Activated CD8-positive, alpha-beta memory T cell treated with anti-CD3 and anti-CD28 coated beads for 1 hour (primary cell): ENCODE measurements at regions not wholly inside any gene's neighbourhood (a gene's known extent, or its start where the extent isn't known, plus 50 kb on each side); places are given as distances from the start of the nearest gene placed in this dataset.

Experiments used
- DNase-seq, 2 donors: peaks; one replicate each; pipeline ENCODE4 v3.0.0-alpha.2; 2020; ENCODE audit warnings: low read depth in 1 of 2; ENCODE audit errors: extremely low read depth in 1 of 2

DNA sequence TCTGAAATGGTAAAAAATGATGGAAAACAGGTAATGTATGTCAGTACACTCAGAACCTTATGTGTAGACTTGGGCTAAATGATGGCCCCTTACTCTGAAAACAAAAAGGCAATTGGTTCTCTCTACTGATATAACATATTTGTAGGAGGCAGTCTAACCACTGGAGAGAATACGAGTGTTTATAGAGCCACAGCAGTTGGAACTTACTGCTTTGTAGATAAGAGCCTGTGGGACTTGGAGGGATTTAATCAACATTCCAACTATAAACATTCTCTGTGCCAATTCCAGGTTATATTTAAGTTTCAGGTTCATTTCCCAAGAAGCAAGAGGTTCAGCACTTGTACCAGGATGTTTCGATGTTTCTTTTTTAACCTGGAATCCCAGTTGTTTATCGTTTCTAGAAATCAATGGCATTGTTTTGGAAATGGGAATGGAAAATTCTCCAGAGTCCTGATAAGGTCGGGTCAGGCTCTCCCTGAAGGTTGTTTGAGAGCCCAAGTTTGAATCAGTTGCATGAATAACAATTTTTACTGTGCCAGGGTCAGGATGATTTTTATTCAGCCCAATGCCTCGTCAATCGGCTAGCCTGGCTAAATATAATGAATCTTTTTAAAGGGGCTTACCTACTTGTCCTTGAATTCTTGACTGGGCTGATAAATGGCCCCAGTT lies 278.4 kb upstream of the FAM98A start:
- DNase-seq: no peak

DNA sequence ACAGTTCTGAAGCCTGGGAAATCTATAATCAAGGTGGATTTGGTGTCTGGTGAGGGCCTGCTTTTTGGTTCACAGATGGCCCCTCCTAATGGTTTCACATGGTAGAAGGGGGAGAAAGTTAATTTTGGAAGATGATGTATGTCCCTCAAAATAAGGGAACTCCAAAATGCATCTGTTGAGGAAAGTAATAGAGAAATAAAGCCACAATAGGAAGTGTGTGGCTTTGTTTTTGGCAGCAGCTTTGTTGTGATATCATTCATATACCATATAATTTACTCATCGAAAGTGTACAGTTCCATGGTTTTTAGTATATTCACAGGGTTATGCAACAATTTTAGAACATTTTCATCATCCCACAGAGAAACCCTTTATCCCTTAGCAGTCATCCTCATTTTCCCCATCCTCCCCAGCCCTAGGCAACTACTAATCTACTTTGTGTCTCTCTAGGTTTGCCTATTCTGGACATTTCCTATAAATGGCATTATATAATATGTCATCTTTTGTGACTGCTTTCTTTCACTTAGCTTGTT lies 274.0 kb upstream of the FAM98A start:
- DNase-seq: no peak

DNA sequence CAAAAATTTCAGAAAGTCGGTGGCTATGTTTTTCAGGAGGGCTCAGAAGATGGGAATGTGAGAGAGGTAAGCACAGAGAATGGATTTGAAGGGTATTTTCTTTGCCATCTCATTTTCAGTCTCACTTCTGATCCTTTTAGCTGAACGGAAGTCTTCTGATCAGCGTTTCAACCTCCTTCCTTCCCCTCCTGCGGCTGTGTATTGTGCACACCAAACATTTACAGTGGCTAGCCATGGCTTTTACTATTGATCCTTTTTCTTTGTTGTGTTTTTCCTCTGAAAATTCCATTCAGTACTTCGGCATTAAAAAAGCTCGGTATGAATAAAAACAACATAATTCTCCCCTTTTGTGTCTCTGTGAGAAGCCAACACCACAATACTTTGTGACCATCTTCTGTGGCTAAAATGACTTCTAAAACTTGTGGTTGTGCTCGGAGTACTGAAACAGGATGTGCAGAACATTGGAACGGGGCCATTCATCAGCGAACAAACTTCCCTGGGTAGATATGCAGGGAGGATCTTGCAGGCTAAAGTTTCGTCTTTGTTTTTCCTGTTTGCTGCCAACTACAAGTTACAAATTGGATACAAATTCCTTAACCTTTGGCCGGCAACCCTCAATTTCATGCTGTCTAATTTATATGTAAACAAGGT lies 260.8 kb upstream of the FAM98A start:
- no peak for DNase-seq

DNA sequence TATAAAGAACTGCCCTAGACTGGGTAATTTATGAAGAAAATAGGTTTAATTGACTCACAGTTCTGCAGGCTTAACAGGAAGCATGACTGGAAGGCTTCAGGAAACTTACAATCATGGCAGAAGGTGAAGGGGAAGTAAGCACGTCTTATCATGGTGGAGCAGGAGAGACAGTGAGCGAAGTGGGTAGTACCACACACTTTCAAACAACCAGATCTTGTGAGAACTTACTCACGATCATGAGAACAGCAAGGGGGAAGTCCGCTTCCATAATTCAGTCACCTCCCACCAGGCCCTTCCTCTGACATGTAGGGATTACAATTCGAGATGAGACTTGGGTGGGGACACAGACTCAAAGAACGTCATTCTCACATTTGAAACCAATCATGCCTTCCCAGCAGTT lies 260.1 kb upstream of the FAM98A start:
- no peak for DNase-seq

DNA sequence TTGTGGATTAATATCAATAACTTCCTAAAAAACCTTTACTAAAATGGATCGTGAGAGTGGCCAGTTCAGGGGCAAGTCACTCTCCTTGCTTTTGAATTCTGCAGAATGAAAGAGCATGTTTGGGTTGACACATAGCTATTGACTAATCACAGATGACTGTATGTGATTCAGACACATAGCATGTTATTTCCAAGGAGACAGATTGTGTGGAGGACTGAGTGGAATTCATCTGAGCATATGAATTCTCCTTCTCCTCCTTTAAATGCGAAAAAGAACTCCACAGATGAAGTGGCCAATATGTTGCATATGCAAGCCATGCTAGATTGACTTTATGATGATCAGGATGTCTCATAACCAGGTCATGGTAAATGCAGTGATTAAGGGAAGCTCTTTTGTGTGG lies 249.4 kb upstream of the FAM98A start:
- DNase-seq: no peak

DNA sequence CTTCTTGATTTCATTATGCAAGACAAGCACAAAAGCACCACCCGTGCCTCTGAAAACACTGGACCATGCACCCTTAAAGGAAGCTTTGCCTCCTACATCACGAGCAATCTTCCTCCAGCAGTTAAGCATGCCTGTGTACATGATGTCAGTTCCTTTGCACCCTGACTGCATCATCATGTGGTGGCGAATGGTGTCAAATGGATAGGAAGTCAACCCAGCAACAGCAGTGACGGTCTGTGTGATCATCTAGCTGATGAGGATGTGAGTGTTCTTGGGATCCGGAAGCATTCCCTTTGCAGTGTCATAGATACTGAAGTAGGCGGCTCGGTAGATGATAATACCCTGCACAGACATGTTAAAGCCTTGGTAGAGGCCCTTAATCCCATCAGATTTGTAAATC lies 240.7 kb upstream of the FAM98A start:
- no peak for DNase-seq

DNA sequence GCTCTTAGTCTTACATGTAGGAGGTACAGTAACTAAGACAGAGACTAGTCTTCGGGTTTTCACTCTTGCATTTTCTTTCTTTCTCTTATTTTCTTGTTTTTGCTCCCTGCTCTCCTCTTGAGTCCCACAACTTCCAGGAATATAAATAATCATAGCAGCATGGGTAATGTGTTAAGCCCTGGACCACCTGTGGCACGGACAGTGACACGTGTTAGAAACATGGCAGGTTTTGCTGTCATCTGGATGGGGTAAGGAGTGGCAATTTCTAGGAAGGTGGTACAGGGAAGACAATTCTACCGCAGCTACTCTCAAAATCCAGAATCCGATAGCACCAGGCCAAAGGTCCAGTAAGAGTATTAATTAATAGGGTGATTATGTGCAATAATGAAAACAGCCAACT lies 237.5 kb upstream of the FAM98A start:
- no peak for DNase-seq

DNA sequence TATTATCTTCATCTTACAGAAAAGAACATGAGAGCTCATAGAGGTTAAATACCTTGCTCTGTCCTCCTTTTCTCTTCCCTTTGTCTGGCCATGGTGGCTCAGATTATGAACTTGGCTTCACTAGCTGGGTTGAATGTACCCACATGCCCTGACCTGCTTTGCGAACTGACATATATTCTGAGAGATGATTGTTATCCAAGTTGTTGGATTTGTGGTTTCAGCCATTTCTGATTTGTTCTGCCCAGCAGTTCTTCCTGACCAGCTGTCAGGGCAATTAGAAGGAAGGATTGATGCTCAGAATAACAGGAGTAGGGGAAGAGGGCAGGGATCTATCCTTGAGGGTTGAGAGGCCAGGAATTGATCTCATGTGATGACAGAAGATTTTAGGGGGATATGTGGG lies 236.8 kb upstream of the FAM98A start:
- DNase-seq: no peak

DNA sequence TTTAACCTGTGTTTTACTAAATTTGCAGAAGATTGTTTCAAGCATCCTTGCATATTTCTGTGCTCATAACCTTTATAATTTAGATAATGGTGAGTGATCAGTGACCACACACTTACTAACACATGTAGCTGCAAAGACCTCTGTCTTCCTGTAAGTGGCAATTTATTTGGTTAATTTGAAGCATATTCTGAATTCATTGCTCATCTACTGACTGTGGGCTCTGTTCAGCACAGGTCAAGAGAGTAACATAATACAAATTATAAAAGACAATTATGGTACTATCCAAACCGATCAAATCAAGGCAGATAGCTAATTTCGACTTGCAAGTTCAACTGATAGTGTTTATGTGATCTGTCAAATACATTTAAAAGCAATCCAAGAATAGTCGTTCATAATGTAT lies 223.9 kb upstream of the FAM98A start:
- DNase-seq: no peak

DNA sequence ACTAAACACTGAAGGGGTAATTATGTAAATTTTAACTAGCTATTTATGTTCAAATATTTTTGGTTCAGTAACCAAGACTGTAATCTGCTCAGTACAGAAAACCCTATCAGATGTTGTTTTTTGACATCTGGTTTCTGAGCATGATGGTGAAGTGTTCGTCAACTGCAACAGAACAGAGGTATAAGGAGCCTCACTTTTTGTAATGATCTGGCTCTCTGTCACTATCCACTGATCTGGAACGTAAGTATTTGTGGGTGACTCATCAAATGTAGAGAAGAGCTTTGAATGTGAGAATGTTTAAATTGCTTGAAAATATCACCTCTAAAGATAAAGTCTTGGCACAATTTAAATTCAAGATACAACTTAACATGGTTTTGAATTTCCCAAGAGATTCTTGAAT lies 213.6 kb upstream of the FAM98A start:
- no peak for DNase-seq

DNA sequence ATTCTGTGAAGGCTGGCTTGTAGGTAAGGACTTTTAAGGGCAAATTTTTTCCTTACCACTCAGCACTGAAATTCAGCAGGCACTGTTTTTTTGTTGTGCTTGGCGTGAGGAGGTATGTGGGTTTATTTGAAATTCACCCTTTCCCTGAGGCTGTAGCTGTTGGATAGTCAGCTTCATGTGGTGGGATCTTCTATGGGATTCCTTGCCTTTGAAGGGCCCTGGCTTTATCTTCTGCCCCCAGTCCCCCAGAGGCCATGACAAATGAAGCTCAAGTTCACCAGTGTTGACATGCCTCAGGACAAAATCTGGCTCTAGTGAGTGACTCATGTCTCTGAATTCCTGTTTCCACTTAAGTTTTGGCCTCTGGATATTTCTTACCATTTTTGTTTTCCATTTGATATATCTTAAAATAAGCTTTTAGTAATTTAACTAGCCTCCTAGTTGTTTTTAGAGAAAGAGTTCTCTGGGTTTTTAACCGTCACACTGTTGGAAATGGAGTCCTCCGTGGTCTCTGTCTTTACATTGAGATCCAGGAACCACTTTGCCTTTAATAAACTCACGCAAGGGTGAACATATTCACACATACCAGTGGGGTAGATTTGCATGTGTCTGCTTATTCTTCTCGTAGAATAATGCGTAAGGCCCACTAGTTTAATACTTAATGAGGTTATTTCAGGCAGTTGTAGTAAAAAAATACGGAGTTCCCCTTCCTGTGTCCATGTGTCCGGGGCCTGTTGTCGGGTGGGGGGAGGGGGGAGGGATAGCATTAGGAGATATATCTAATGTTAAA lies 211.1 kb upstream of the FAM98A start:
- DNase-seq: no peak

DNA sequence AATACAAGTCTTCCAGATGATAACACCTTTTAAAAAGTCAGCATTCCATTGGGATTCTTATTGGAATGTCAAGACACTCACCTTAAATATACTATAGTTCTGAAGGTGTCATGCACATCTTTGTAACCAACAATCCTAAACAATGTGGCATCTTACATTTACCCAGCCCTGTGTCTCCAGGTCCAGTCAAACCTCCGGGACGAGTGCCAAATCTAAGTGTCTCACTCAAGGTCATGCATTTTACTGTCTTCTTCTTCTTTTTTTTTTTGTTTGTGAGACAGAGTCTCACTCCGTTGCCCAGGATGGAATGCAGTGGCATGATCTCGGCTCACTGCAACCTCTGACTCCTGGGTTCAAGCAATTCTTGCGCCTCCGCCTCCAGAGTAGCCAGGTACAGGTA lies 206.9 kb upstream of the FAM98A start:
- DNase-seq: no peak

DNA sequence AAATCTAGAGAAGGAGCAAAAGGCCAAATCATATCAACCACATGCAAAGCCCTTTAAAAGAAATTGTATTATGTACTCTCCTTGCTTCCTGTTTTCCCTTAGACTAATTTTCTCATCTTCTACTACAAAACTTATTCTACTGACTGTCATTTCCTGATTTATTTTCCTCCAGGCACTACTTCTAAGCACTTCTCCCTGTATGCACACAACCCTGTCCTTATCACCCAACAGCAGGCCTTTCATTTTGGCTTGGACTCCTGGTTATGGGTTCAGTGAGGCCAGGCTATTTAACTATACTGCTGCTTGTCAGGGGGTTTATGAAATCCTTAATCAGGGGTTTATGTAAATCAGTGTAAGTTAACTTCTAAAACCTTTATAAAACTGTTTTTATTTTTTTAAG lies 205.1 kb upstream of the FAM98A start:
- DNase-seq: no peak

DNA sequence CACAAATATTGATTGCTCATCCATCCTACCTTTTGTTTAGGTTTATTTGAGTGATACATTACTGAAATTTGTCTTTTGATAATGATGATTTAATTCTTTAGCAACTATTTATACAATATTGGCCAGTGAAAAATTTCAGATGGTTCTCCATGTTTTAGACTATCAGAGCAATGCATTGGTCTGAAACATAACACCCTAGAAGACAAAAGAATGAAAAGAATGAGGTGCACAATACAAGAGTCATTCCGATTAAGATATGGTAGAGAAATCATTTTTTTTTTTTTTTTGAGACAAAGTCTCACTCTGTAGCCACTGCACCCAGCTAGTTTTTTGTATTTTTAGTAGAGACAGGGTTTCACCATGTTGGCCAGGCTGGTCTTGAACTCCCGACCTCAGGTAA lies 197.4 kb upstream of the FAM98A start:
- DNase-seq: no peak

DNA sequence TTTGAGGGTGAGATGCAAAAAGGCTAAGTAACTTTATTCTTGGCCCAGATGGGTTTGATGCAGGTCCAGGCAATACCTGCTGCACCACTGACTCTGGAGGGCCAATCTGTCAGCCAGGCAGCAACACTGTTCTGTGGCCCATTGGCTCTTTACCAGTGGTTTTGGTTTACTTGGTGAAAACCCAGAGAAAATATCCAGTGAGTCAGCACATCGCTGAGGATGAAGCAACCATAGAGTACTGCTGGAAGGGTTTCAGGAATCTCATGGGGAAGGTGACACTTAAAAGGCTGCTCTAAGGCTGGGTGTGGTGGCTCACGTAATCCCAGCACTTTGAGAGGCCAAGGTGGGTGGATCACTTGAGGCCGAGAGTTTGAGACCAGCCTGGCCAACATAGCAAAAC lies 192.5 kb upstream of the FAM98A start:
- no peak for DNase-seq

DNA sequence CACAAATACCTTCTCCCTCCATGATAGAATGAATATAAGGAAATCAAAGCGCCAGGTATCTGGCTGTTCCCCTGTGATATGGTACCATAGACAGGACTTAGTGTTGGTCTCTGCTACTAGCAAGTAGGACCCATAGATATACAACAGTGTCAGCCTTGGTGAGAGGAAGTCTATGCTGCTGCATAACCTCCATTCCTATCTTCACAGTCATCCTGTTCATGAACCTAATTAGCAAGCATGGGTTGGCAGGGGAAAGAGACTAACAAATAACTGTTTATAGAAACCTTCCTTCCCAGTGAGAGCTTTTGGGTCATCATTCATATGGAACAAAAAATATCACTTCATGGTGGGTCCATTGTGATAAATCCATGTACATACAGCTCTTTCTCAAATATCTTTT lies 188.9 kb upstream of the FAM98A start:
- no peak for DNase-seq

DNA sequence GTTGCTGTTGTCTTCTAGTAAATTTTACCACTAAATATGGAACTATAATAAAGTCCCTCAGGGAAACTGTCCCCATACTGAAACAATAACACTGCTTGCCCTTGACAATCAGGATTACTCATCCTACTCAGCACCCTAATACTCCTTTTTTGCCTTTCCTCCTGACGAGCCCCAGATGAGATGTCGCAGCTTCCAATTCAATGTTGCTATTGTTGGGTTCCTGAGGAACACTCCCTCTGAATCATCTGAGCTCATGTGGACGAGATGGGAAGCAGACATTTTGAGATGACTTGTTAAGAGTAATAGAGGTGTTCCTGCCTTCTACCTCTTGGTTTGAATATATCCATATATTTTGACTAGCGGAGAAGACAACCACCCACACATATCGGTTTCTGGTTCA lies 187.8 kb upstream of the FAM98A start:
- no peak for DNase-seq

DNA sequence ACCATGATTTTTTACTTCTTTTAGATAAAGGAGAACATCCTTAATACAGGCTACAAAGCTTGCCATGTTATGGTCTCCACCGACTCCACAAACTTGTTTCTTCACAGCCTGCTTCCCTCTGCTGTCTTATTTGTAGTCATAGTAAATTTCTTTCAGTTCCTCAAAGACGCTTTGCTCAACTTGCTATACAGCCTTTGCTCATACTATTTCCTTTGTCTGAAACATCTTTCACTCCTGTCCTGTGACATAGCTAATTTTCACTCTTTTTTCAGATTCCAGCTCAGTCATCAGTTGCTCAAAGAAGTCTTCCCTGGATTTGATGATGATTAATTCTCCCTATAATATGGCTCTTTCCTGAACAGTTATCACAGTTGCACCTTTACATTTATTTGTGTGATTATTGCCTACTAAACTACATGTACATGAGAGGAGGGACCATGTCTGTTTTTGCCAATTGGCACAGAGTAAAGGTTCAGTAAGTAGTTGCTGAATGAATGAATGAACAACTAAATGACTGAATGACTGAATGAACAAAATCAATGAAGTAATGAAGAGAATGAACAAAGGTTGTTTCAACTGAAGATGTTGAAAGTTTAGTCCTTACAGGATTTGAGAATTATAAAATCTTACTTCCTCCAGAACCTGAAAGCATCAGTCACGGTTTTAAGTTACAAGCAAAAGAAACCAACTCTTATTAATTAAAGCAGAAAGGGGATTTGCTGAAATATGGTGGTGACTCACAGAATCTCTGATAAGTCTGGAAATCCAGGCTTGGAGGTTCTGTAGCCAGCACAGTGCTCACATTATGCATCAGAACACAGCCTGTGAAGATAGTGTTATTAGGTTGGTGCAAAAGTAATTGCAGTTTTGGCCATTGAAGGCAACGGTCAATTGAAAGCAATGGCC lies 186.4 kb upstream of the FAM98A start:
- no peak for DNase-seq

DNA sequence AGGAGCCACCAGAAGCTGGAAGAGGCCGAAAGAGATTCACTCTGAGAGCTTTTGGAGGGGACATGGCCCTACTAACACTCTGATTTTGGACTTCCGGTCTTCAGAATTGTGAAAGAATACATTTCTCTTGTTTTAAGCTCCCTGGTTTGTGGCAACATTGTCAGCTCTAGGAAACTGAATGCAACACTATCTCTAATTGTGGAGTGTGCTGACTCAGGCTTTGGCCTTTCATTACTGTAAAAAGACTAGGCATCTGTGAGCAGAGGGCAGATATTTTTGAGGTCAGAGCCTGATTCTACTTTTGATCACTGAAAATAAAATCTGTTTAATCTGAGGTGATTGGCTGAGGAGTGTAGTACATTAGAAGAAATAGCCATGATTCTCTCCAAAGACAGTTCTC lies 185.4 kb upstream of the FAM98A start:
- DNase-seq: no peak

DNA sequence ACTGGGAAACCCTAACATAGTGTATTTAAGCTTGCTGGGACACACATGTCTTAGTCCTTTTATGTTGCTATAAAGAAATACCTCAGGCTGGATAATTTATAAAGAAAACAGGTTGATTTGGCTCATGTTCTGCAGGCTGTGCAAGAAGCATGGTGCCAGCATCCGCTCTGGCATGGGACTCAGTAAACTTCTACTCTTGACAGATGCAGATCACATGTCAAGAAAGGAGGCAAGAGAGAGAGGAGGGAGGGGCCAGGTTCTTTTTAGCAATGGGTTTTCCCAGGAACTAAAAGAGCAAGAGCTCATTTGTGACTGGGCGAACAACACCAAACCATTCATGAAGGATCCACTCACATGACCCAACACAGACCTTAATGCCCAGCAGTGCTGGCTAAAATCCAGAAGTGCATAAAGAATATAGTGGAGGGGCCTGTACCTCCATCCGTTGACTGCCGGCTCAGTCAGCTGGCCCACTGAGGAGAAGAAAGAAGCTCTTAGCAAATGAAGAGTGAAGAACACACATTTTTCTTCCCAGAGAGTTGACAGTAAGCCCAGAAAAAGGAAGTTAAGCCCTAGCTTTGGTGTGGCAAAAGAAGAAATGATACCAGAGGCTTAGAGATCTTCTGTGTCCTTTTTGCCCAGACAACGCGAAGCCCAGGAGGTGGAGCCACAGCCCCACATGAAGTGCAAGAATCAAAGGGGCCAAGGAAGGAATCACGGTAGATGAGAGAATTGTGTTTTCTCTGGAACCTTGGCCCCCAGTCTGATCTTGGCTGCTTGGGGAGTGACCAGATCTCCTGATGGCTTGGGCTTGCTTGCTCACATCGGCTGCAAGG lies 183.5 kb upstream of the FAM98A start:
- DNase-seq: no peak
